GM19467 (cell line): ENCODE measurements at regions not wholly inside any gene's neighbourhood (a gene's known extent, or its start where the extent isn't known, plus 50 kb on each side); places are given as distances from the start of the nearest gene placed in this dataset.

ENCODE experiments used
- ATAC-seq: cut with Tn5 transposase; IDR thresholded peaks from one replicate; pipeline ENCODE4 v1.9.1; 2021; ENCODE audit warnings: mild to moderate bottlenecking, moderate library complexity; ENCODE audit not compliant: unreplicated experiment

- no peak for ATAC-seq
These were observed 360.4 kb upstream of the CDIN1 start for GRCh38 chr15:36218991-36219390.

- no peak for ATAC-seq
These were observed 357.4 kb upstream of the CDIN1 start for GRCh38 chr15:36221992-36222391.

GRCh38 chr15:36230776-36231175 lies 348.6 kb upstream of the CDIN1 start:
- ATAC-seq = no peak

- no peak for ATAC-seq
These were observed 346.9 kb upstream of the CDIN1 start for GRCh38 chr15:36232491-36232890.

GRCh38 chr15:36234743-36235142 lies 344.7 kb upstream of the CDIN1 start:
- ATAC-seq = no peak

DNA sequence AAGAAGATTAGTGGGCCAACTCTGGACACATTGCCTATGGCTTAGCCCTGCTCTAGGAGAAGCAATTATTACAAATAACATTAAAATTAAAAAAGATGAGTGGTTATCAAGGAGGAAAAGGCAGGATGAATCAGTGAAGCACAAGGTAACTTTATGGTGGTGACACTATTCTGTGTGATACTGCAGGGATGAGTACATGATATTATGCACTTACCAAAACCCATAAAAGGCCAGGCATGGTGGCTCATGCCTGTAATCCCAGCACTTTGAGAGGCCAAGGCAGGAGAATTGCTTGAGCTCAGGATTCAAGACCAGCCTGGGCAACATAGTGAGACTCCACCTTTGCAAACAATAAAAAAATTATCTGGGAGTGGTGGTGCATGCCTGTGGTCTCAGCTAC lies 344.3 kb upstream of the CDIN1 start:
- no peak for ATAC-seq

DNA sequence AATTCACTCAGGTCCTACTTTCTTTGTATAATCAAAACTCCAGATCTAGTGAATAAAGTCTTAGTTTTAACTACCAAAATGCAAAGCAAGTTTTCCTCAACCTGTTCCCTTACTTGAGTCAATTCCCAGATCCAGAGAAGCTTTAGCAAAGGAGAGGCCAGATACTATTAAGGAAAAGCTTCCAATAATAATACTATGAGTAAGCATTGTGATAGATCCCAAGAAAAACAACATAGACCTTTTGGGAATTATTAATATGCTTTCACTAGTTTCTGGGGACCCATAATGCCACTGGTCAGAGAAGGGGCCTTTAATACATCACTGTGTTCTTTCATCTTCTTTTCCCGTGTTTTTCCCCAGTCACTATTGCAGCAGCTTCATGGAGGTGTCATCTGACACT lies 339.9 kb upstream of the CDIN1 start:
- no peak for ATAC-seq

- no peak for ATAC-seq
These were observed 328.0 kb upstream of the CDIN1 start for GRCh38 chr15:36251450-36251849.

DNA sequence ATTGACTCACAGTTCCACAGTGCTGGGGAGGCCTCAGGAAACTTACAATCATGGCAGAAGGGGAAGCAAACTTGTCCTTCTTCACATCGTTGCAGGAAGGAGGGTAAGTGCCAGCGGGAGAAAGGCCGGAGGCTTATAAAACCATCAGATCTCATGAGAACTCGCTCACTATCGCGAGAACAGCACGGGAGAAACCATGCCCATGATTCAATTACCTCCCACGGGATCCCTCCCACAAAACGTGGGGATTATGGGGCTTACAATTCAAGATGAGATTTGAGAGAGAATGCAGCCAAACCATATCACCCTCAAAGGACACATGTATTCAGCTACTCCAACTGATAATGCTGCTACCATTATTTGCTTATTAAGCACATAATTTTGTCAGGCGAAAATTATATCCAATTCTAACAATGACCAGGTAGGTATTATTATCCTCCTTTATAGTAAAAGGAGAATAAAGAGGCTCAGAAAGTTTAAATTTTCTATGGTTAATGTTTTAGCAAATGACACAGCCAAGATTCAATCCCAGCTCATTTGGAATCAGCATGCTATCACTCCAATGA lies 327.2 kb upstream of the CDIN1 start:
- ATAC-seq = no peak

GRCh38 chr15:36254426-36254825 lies 325.0 kb upstream of the CDIN1 start:
- no peak for ATAC-seq

- ATAC-seq = no peak
These were observed 323.0 kb upstream of the CDIN1 start for GRCh38 chr15:36256404-36256807.

DNA sequence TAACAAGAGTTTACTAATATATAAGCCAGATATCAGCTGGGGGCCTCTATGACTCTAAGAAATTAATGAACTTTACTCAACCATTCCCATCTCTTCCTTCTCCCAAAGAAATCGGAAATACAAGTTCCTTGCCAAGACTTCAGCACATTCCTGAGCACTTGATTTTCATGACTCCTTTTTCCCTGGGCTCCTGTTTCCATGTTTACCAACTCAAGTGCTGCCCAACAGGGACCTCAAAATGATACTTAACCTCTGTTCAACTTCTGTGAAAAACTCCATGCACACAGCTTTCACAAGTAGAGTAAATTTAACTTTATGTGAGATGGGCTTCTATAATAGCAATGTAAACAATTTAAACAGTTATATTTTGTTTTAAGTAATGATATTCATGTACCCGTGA lies 315.8 kb upstream of the CDIN1 start:
- ATAC-seq = no peak

DNA sequence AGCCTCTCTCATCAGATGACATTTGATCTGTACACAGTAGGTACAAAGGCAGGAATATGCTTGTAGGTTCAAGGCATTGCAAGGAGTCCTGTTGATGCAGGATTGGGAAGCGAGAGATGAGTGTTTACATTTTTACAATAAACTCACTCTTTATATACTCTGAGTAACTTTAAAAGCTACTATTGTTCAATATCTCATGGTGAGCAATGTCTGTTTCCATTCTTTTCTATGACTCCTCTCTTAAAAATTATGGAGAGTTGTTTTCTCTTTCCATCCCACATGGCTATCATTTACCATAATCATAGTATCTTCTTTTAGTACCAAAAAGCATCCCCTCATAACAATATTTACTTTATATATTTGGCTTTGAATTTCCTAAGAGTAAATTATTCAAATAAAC lies 314.0 kb upstream of the CDIN1 start:
- no peak for ATAC-seq

- no peak for ATAC-seq
These were observed 308.4 kb upstream of the CDIN1 start for GRCh38 chr15:36271048-36271447.

GRCh38 chr15:36275656-36276055 lies 303.8 kb upstream of the CDIN1 start:
- ATAC-seq = no peak

- ATAC-seq = no peak
These were observed 301.2 kb upstream of the CDIN1 start for GRCh38 chr15:36278219-36278618.

- no peak for ATAC-seq
These were observed 296.6 kb upstream of the CDIN1 start for GRCh38 chr15:36282821-36283220.

DNA sequence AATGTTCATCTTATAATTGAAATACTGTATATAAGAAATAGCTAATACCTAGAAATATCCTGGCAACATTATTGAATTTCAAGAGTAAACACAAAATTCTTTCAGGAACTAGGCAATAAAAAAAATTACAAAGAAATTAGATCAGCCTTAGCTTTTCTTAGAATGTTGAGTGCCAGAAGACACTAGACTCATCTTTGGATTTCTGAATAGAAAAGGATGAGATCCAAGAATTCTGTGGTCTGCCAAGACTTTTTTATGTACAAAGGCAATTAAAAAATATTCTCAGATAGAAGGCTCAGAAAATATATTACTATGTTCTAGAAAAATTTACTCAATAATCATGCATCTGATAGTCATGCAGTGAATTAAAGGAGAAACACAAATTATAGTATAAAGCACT lies 294.5 kb upstream of the CDIN1 start:
- ATAC-seq = no peak

DNA sequence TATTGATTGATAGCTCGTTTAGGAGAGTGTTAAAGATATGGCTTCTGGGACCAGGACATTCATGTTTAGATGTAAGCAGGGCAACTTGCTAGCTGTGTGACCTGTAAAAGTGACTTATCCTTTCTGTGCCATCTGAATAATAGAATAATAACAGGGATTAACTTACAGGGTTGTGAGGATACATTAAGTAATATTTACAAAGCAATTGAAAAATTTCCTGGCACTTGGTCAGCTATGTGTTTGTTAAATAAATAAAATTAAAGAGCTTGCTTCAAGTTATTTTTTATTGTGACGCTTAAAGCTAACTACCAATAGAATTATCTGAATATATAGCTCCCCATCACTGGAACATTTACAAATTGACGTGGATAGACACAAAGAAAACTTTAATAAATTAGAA lies 287.9 kb upstream of the CDIN1 start:
- no peak for ATAC-seq

DNA sequence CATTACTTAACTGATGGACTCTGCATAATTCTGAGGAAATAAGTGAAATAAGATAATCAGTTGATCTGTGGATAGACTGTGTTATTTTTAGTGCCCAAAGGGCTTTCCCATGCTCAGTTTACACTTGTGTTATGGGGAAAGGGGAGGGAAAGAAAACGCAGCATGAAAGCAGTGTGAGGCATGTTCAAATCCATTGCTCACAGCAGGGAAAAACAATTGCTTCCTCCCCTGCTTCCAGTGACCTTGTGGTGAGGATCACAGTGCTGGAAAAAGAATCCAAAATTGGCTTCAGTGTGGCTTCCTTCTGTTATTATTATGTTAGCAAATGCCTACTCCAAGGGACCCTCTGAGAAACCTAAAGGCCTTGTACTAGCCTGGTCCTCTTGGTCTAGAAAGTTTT lies 285.1 kb upstream of the CDIN1 start:
- ATAC-seq = no peak

DNA sequence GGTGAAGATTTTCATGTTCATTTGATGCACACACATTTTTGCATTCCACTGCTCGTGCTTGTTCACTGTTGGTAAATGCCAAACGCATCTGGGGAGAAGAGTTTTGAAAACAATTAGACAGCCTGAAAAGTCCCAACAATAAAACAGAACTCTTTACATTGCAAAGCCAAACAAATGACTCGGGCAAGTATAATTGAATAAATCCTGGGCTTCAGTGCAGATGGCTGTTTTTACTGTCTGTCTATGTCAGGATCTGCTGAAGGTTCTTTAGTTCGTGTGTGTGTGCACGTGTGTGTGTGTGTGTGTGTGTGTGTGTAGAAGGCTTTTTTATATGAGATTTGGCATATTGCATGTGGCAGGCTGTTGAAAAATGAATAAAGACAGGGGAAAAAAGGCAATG lies 277.5 kb upstream of the CDIN1 start:
- ATAC-seq = no peak

DNA sequence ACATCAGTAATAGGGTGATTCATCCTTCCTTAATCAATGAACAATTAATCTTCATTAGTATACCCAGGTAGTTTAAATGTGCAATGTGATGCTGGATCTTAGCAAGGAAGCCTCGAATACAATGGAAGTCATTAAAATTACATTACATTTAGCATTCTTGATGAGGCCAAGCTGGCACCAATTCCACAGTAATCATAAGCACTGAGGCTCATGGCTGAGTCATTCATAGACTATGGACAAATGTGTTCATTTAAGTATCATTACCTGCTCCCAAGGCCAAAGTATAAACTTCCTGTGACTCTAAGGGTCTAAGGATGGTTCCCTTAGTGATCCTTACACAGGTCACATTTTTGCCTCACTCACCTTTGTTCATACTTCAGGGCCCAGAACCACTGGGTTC lies 266.4 kb upstream of the CDIN1 start:
- no peak for ATAC-seq

GRCh38 chr15:36313736-36314280 lies 265.6 kb upstream of the CDIN1 start:
- no peak for ATAC-seq
